Brain microvascular endothelial cell (primary cell): ENCODE measurements at regions not wholly inside any gene's neighbourhood (a gene's known extent, or its start where the extent isn't known, plus 50 kb on each side); places are given as distances from the start of the nearest gene placed in this dataset.

Experiments
- DNase-seq: peaks from one replicate; pipeline ENCODE4 v3.0.0-alpha.2; 2020
- H3K27ac ChIP-seq: fragments of 250-450 bp; sonication (Bioruptor Pico); 2 replicates; pipeline ENCODE4 v1.5.1; 2020; ENCODE audit warnings: mild to moderate bottlenecking, moderate library complexity
- H3K27me3 ChIP-seq: fragments of 250-450 bp; sonication (Bioruptor Pico); replicated peaks from 2 replicates; pipeline ENCODE4 v1.5.1; 2020; ENCODE audit warnings: mild to moderate bottlenecking
- H3K36me3 ChIP-seq: fragments of 250-450 bp; sonication (Bioruptor Pico); replicated peaks from 2 replicates; pipeline ENCODE4 v1.5.1; 2020; ENCODE audit warnings: mild to moderate bottlenecking
- H3K4me3 ChIP-seq: 2 replicates; pipeline ENCODE4 v1.5.1; 2011; ENCODE audit warnings: low read depth, mild to moderate bottlenecking, control low read depth, low read length, moderate library complexity
- CTCF ChIP-seq: IDR thresholded peaks from 2 replicates; pipeline ENCODE4 v1.5.1; 2011; ENCODE audit warnings: low read depth, mild to moderate bottlenecking, moderate library complexity, low read length, control low read depth, inconsistent platforms; ENCODE audit errors: missing control alignments
- in situ Hi-C: cut with HindIII; loops from 2 replicates; pipeline ENCODE4 v1.10.0; 2017; ENCODE audit warnings: low sequenced_read_pairs, low pct_ligation_motif_present

DNA sequence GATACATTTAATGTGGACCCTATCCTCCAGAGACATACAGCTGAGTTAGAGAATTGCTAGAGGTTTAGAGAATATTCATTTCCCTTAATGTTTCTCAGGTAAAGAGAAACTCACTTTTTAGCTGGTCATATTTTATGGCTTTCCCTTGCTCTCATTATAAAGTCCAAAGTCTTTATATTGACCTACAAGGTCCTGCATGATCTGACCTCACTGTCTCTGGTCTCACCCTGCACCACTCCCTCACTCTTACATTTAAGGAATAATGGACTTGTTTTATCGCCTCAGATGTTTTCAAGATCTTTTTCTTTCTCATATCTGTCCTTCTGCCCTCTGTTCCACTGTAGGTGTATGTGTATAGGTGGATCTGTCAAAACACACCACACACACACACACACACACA is 597.3 kb downstream of the PLCL1 start:
- Histone ChIP-seq H3K36me3 (no peaks in the 10 kb centered on the region), H3K27ac (no peak overlapping the region), H3K27me3 (no peaks in the 10 kb centered on the region), H3K4me3 (no peak overlapping the region)
- no peak for TF ChIP-seq CTCF
- in situ Hi-C loops = no loop called here
- DNase-seq = no peak

- no peaks in the 10 kb centered on the region for H3K27me3 ChIP-seq
- no peak overlapping the region for H3K27ac ChIP-seq
- DNase-seq = no peak
- H3K36me3 ChIP-seq = no peaks in the 10 kb centered on the region
- TF ChIP-seq CTCF = no peak
- in situ Hi-C loops = no loop called here
- H3K4me3 ChIP-seq = no peak overlapping the region
Observed at GRCh38 chr2:198400999-198401398, 596.6 kb downstream of the PLCL1 start.

DNA sequence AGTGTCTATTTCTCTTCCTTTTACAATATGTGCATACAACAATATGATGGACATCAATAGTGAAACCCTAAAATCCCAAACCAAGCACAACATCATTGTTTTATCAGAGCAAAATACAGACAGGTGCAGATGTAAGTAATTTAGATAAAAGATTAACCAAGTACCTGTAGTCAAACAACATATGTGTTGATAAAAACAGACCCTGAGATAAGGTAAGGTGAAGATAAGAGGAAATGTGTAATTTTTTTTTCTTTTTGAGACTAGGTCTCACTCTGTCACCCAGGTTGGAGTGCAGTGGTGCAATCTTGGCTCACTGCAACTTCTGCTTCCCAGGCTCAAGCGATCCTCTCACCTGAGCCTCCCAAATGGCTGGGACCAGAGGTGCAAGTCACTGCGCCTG is 589.8 kb downstream of the PLCL1 start:
- Histone ChIP-seq H3K27ac (no peak overlapping the region), H3K36me3 (no peaks in the 10 kb centered on the region), H3K27me3 (no peaks in the 10 kb centered on the region), H3K4me3 (no peak overlapping the region)
- TF ChIP-seq CTCF = no peak
- in situ Hi-C loops = no loop called here
- no peak for DNase-seq

- no peak for DNase-seq
- in situ Hi-C loops = no loop called here
- Histone ChIP-seq H3K27me3 (no peaks in the 10 kb centered on the region), H3K27ac (no peak overlapping the region), H3K4me3 (no peak overlapping the region), H3K36me3 (no peaks in the 10 kb centered on the region)
- no peak for TF ChIP-seq CTCF
Observed at GRCh38 chr2:198390670-198391069, 586.3 kb downstream of the PLCL1 start.

- no peaks in the 10 kb centered on the region for H3K27me3 ChIP-seq
- in situ Hi-C loops = no loop called here
- no peak for TF ChIP-seq CTCF
Observed at GRCh38 chr2:198387677-198388076, 583.3 kb downstream of the PLCL1 start.

GRCh38 chr2:198385856-198386255 is 581.5 kb downstream of the PLCL1 start:
- no peak overlapping the region for H3K4me3 ChIP-seq
- no peaks in the 10 kb centered on the region for H3K36me3 ChIP-seq
- H3K27me3 ChIP-seq = no peaks in the 10 kb centered on the region
- no peak for DNase-seq
- TF ChIP-seq CTCF = no peak
- no peak overlapping the region for H3K27ac ChIP-seq
- in situ Hi-C loops = no loop called here

More at GRCh38 chr2:198387677-198388076, 583.3 kb downstream of the PLCL1 start:
- H3K27ac ChIP-seq = no peak overlapping the region
- no peak for DNase-seq
- H3K4me3 ChIP-seq = no peak overlapping the region
- H3K36me3 ChIP-seq = no peaks in the 10 kb centered on the region
